GM18507 (cell line): ENCODE measurements at regions not wholly inside any gene's neighbourhood (a gene's known extent, or its start where the extent isn't known, plus 50 kb on each side); places are given as distances from the start of the nearest gene placed in this dataset.

Experiments
- DNase-seq: peaks from one replicate; pipeline ENCODE4 v3.0.0; 2011; ENCODE audit warnings: low read depth; ENCODE audit not compliant: insufficient read length; ENCODE audit errors: extremely low spot score
- FAIRE-seq: peaks from 2 replicates; lab custom pipeline; 2011; peaks lifted over from hg19 to GRCh38; lab: Jason Lieb, UNC

DNA sequence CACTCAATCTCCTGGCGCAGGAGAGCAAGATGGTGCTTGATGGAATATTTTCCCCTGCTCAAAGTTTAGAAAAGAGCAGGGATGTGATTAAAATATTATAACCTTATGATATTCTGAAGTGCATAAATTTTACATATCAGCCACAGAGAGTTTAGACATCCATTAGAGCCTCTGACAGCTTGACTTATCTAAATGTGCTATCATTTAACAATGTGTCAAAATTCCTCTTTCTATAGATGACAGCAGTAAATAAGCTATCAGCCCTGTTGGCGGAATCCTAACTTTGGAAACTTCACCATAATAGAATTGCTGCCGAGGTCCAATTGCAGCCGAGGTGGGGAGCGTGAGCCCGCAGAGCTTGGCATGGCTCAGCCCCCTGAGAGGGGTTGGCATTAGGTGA lies 117.7 kb upstream of the MYL2 start:
- no peak for DNase-seq
- FAIRE-seq, result no peak

DNA sequence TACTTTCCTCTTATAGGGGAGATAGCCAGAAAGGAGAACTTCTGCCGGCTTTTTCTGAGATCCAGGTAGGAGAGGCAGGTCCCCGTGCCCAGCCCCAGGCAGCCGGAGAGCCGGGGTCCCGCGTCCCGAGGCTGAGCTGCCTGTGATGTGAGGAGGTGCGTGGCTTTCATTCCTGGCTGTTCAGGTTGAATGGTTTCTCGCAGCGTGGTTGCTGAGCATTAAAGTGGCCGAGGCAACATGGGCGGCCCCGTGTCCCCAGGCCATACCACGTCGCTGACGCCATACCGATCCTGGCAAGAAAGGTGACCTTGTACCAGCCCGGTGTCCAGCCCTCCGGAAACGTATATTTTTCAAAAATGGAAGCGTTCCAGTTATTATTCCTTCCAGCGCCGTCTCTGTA lies 116.7 kb upstream of the MYL2 start:
- FAIRE-seq (no peak), DNase-seq (no peak)

DNA sequence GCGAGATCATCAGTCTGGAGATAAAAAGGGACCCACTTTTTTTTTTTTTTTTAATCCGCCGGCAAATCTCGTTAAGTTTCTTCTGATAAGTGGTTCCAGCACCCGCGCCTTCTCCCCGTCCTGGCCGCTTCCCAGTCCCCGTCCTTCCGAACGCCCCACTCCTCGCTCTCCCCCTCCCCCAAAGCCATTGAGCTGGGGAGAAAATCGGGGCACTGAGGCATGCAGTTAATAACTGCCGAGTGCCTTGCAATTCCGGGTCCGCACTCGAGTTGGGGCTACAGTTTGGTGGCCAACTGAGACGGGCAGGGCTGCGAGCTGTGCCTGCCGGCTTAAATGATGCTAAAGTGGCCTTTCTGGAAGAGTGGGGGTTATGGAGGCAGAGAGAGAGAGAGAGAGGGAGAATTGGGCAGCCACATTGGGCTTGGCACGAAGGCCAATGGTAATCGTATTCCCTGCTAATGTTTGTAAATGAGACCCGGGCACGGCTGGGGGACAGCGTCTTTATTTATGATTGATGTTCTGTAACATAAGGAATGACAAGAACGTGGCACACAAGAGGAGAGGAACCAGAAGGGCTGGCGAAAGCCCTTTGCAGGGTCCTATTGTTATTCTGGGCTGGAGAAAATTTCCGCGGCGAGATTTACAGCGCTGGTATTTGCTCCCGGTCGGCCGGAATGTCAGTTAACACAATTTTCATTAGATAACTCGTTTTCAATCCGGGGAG lies 115.4 kb upstream of the MYL2 start:
- DNase-seq (no peak), FAIRE-seq (no peak)

DNA sequence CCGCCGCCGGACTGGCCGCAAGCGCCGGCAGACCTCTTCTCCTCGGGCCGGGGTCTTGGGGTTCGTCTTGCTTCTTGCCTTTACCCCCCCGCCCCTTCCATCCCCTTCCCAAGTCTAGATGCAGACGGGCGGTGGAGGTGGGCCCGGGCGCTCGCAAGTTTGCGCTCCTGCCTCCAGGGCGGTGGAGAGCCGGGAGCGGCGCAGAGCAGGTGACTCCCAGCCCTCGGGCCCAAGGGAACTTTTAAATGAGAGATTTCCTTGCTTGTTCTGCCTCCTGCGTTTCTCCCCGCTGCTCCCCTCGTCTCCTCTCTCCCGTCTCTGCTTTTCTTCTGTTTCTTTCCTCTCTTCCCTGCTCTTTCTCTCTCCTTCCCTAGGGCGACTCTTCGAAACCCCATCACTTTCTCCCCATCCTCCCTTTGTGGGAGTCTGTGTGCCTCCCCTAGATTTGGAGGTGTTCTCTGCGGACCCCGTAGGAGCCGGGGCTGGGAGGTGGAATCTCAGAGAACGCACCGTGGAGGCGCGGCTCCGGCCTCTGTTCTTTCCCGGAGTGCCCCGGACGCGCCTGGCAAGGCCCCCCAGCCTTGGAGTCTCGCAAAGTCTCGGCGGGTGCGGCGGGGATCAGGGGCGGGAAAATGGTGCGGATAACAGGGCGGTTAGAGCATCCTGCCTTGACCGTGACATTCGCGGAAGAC lies 114.7 kb upstream of the MYL2 start:
- DNase-seq (no peak), FAIRE-seq (no peak)

DNA sequence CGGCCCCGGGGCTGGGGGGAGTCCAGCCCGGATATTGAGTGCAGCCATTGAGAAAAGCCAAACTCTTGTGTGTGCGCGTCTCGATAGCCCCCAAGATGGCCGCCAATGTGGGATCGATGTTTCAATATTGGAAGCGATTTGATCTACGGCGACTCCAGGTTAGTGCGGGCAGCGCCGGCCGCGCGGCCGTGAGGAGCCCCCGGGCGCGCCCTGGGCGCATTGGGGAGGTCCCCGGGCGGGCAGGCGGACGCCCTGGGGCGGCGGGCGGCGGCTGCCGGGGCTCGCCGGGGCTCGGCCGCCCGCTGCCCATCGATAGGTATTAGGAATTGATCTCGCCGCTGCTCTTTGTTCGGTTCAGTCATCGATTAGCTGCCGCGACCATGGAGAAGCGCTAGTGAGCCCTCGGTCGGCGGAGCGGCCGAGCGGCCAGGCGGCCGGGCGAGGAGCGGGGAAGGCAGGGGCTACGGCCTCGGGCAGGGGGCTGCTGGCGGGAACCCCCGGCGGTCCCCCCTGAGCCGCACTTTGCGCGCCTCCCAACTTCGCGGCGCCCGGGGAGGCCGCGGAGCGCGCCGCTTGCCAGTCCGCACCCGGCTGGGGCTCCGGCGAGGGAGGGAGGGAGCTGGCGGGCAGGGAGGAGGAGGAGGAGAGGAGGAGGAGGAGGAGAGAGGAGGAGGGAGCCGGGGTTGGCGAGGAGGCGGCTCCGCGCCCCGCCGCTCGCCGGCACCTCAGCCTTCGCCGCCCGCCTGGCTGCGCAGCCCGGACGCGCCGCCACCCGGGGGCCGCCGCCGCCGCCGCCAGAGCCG lies 113.9 kb upstream of the MYL2 start, which contains the start of gene CUX2:
Gene CUX2 (plus strand): TSS at position 83 of the 803 bp plus-strand sequence.
- FAIRE-seq, result no peak
- no peak for DNase-seq

DNA sequence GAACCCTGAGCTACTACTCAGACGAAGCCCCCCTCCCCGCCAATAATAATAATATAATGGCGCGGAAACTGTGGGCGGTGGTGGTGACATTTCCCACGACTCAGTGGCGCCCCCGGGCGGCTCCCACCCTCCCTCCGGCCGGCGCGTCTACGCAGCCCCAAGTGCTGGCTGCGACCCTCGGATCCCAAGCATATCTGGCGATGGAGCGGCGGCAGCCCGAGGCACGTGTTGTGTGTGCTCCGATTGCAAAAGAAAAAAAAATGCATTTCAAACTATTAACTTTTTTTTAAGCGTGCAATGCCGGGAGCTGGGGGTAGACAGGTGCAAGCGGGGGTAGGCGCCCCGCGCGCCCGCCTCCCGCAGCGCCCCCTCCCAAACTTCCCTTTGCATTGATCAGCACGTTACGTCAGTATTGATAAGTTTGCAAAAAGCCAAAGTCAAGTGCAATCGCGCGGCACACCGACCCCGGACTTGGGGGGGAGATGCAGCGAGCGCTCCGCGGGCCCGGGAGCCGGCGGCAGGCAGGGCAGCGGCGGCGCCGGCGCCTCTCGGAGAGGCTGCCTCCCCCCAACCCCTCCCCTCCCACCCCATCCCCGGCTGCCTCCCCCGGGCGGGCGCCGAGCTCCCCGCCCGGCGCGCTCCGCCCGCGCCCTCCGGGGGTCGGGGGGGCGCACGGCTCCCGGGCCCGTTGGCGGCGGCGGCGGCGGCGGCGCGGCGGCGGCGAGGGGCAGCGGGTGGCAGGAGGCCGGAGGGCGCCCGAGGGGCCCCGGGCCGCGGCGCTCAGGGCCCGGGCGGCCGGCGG lies 113.1 kb upstream of the MYL2 start:
- FAIRE-seq (no peak), DNase-seq (no peak)

DNA sequence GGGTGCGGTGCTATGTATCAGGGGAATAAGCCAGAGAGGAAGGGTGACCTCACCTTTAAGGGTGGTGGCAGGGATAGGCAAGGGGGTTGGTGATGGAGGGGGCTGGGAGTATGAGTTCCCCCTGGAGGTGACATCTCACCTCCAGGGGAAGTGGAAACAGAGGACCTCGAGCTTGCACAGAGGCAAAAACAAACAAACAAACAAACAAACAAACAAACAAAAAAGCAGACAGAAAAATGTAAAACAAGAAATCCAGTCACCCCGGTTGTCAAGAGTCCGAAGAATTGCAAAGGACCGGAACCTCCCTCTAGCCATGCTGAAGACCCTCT lies 112.2 kb upstream of the MYL2 start:
- DNase-seq (no peak), FAIRE-seq (no peak)

DNA sequence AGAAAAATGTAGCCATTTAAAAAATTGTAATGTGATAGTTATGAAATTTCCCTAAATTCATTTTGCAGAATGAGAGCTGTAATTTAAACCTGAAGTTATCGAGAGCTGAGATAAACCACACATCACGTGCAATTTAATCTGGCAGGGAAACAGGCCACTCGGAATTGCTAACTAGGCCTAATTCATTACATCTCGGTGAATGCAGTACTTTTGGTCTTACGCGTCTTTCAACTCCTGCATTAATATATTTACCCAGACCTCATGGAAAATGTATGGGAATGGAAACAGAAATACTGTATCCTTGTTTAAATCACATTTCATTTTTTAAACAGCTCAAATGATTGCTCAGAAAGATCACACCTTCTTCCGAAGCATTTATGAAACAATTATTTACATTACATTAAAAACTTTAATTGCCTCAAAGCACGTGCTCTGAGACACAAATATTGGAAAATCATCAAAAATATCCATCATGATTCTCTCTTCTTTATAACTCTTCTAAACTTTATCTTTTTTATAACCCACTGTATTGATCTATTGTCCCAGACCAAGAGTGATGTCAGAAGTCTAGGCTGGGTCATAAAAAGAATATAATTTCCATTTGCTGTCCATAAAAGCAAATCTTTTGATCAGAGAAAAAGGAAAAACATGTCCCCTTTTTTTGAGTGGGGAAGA lies 111.7 kb upstream of the MYL2 start:
- FAIRE-seq, result no peak
- no peak for DNase-seq

DNA sequence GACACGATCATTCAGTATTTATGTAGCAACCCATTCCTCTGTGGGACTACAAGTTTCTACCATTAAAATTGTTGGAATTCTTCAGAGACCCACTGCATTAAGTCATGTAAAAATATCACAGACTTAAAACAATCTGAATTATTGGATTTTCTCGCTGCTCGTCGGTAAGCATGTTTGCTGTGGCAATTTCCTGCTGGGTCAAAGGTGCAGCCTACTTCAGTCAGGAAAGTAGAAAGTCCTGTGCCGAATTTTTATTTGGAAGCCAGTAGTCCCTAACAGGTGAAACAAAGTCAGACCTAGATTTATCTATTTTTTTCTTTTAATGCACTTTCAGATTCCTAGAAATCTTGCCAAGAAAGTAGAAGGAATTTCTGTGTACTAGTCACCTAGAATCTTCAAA lies 110.4 kb upstream of the MYL2 start:
- no peak for DNase-seq
- FAIRE-seq, result no peak

DNA sequence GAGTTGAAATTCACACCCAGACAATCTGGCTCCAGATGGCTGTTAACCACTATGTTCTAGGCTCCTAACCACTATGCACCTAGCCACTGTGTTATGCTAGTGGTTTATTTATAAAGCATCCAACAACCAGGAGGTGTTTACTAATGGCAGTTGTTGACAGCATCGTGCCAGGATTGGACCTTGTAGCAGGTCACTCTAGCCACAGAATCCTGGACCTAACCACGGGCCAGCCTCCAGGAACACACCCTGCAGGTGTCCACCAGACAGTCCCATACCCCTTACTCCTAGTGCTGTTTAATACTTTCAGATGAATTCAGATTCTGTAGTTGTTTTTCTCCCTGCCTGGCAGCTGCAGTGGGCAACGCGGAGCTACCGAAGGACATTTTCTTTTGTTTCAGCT lies 109.4 kb upstream of the MYL2 start:
- no peak for FAIRE-seq
- no peak for DNase-seq

DNA sequence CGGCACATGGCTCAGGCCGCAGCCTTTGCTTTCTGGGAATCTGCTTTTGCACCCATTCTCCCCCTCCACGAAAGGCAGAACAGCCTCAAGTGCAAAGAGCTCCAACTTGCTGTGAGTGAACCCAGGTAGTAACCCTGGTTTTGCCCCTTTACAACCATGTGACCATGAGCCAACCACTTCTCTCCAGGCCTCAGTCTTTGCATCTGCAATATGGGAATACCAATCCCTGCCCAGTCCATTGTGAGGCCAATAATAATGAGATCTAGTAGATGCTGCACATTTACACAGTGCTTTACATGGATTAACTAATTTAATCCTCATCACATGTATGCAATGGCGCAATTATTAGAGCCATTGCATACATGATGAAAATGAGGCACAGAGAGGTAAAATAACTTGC lies 108.9 kb upstream of the MYL2 start:
- DNase-seq (no peak), FAIRE-seq (no peak)

DNA sequence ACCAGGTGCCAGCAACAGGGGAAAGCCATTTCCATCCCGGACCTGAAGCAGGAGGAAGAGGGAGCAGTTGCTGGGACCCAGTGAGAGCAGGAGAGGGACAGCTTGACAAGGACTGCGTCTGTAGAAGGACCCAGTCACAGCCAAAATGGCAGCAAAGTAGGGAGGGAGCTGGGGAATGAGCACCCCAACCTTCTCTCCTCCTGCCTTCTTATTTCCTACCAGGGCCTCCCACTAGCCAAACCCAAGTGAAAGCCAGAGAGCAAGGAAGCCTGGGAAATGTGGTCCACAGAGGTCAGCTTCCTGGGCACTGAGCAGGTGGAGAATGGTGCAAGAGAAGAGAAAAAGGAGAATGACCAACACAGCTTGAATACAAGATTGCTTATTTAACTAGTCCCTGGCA lies 108.5 kb upstream of the MYL2 start:
- DNase-seq (no peak), FAIRE-seq (no peak)

DNA sequence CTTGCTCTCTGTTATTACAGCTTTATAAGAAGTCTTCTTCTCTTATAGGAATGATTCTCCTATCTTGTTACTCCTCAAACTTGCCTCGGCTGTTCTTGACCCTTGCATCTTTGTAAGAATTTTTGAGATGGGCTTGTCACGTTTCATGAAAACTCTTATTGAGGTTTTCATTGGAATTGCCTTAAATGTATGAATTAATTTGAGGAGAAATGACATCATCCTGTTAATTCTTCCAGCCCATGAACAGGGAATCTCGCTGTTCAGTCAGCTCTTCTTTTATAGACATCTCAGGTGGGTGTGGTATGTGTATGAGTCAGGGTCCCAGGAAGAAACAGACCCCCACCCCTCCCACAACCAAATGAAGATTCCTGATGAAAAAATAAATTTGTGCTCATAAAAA lies 107.1 kb upstream of the MYL2 start:
- no peak for DNase-seq
- FAIRE-seq, result no peak

DNA sequence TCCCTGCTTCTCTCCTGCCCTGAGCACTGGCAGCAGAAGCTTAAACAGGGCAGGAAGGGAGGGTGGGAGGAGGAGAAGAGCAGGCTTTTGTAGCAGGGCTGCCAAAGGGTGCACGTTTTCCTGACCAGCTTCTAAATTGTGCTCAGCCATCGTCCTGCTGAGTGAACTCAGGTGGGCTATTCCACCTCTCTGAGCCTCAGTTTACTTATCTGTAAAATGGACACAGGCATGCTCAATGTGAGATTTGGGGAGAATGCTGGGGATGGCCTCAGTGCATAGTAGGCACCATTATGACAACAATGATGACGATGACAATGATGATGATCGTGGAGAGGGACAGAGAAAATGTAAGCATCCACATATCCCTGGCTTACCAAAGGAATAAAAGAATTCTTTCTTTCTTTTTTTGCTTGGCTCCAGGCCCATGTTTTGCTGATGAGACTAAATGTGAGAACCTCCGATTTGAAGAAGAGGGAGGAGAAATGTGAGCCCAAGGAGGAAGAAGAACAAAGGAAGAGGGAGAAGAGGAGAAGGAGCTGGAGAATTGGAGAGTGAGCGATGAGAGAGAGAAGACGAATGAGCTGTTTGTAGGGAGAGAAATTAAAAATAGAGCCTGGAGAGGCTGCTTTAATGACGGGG lies 105.5 kb upstream of the MYL2 start:
- DNase-seq (no peak), FAIRE-seq (no peak)

DNA sequence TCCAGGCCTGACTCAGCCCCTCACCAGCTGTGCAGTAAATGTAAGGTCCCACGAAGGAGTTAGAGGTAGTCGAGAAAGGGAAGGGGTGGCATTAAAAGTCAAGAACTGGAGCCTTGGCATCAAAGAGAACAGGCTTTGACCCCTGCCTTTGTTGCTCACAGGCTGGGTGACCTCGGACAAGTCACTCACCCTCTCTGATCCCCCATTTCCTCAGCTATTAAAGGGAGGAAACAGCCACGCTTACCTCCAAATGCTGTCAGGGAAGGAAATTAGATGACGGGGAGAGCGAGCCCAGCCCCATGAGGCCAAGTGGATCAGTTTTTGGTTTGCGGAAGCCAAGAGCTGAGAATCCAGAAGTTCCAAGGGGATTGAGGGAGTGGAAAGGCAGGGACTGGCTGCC lies 104.9 kb upstream of the MYL2 start:
- no peak for DNase-seq
- FAIRE-seq, result no peak

DNA sequence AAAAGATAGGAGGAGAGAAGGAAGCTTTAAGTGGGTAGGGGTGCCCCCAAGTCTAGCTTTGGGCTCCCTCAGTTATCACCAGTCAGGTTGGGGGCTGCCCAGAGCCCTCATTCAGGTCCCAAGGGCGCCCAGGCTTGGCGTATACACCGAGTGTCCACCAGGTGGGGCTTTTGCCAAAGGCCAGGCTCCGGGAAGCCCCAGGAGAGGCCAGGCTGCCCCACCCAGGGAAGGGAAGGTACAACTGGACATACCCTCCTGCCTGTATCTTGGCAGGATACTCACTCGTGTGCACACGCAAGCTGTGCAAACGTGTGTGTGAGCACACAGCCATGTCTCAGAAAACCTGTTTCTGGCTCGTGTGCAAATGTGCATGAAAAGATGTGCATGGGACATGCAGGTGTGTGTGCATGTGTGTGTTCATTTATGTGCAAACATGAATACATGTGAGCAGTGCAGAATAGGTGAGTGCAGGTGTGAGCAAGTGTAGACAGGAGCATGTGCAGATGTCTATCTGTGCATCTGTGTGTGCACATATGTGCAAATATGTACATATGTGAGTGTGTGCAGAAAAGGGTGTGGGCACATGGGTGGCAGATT lies 103.9 kb upstream of the MYL2 start:
- FAIRE-seq, result peak; percentile 9
- DNase-seq, result peak; percentile 49

DNA sequence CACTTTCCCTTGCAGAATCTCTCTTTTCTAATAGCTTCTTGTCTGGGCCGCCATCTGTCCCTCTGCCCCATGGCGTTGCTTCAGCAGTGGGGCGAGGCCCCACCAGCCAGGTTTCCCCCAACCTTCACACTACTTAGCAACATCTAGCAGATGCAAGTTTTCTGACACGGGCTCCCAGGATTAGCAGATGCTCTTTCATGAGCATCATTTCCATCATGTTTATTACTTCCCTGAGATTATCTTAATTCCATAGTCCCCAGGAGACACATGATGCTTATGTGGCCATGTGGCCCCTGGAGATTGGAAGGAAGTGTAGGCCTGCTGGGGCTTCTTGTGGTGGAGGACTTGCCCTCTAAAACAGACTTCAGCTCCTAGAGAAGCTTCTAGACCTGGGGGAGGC lies 102.0 kb upstream of the MYL2 start:
- FAIRE-seq (no peak), DNase-seq (no peak)

DNA sequence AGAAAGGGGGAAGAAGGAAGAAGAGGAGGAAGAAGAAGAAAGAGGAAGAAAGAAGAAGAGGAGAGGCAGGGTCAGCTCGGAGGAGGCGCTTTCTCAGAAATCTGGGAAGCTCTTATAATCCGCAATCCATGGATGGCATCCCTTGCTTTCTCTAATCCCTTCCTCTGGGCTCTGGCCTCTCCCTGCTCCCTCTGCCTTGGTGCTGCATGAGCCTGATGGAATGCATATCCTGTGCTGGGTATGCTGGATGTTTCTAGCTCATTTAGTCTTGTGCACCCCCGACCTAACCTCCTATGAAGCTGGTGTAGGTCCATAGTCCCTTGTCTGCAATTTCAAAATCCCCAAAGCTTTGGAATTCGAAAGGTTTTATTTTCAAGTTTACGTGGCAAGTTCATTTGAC lies 94.2 kb upstream of the MYL2 start:
- DNase-seq (no peak), FAIRE-seq (no peak)

DNA sequence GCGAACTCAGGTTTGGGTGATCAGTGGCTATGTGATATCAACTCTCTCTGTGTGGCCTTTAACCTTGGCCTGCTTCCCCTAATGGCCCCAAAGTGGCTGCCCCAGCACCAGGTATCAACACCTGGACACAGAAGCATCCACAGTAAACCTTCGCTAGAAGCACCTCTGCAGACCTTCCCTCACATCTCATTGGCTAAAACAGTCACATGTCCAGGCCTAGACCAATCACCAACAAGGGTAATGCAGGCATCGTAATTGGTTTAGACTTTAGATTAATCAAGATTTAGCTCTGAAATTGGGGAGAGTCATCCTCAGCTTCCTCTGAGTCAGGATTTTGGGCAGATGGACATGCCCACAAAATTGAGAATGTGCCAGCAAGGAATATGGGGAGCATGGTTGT lies 92.5 kb upstream of the MYL2 start:
- FAIRE-seq (no peak), DNase-seq (no peak)
